ENCODE measurements at regions not wholly inside any gene's neighbourhood (a gene's known extent, or its start where the extent isn't known, plus 50 kb on each side); places are given as distances from the start of the nearest gene placed in this dataset.

GRCh38 chr3:72144773-72145505, 360.0 kb upstream of the PROK2 start:
- DNase-seq, result no peak

- DNase-seq, result no peak
Measured at GRCh38 chr3:72143966-72144717, 359.2 kb upstream of the PROK2 start.

GRCh38 chr3:72143322-72143721, 358.4 kb upstream of the PROK2 start:
- DNase-seq, result no peak

GRCh38 chr3:72142028-72142427, 357.1 kb upstream of the PROK2 start:
- DNase-seq, result no peak

- no peak for DNase-seq
Measured at GRCh38 chr3:72141264-72141663, 356.3 kb upstream of the PROK2 start.

GRCh38 chr3:72139316-72139715, 354.4 kb upstream of the PROK2 start:
- DNase-seq, result no peak

- DNase-seq, result no peak
Measured at GRCh38 chr3:72137865-72138861, 353.2 kb upstream of the PROK2 start.

- no peak for DNase-seq
Measured at GRCh38 chr3:72135636-72136035, 350.7 kb upstream of the PROK2 start.

GRCh38 chr3:72134989-72135451, 350.1 kb upstream of the PROK2 start:
- DNase-seq, result no peak

- no peak for DNase-seq
Measured at GRCh38 chr3:72133329-72134011, 348.5 kb upstream of the PROK2 start.

GRCh38 chr3:72131899-72132298, 347.0 kb upstream of the PROK2 start:
- no peak for DNase-seq

- no peak for DNase-seq
Measured at GRCh38 chr3:72130565-72130964, 345.6 kb upstream of the PROK2 start.

- DNase-seq, result no peak
Measured at GRCh38 chr3:72129501-72130094, 344.6 kb upstream of the PROK2 start.

- DNase-seq, result no peak
Measured at GRCh38 chr3:72128921-72129320, 344.0 kb upstream of the PROK2 start.

GRCh38 chr3:72127844-72128243, 342.9 kb upstream of the PROK2 start:
- DNase-seq, result no peak

GRCh38 chr3:72127224-72127612, 342.3 kb upstream of the PROK2 start:
- no peak for DNase-seq

- no peak for DNase-seq
Measured at GRCh38 chr3:72126441-72127223, 341.7 kb upstream of the PROK2 start.

GRCh38 chr3:72123908-72124441, 339.0 kb upstream of the PROK2 start:
- DNase-seq, result no peak

- no peak for DNase-seq
Measured at GRCh38 chr3:72120806-72121778, 336.1 kb upstream of the PROK2 start.

GRCh38 chr3:72120039-72120438, 335.1 kb upstream of the PROK2 start:
- DNase-seq, result no peak
